ENCODE measurements at regions not wholly inside any gene's neighbourhood (a gene's known extent, or its start where the extent isn't known, plus 50 kb on each side); places are given as distances from the start of the nearest gene placed in this dataset.
"Not testable (repeated sequence)": the region's sequence is repeated elsewhere in the genome, so short reads cannot be mapped to it uniquely, and the experiment has no call there.

- DNase-seq = no peak
Measured at GRCh38 chr4:146124023-146124680, 51.4 kb upstream of the LSM6 start.

GRCh38 chr4:146123231-146123630 is 52.3 kb upstream of the LSM6 start:
- no peak for DNase-seq

GRCh38 chr4:146122398-146122797 is 53.1 kb upstream of the LSM6 start:
- no peak for DNase-seq

GRCh38 chr4:146121757-146122156 is 53.8 kb upstream of the LSM6 start:
- no peak for DNase-seq

GRCh38 chr4:146119845-146120404 is 55.6 kb upstream of the LSM6 start:
- DNase-seq = no peak

- DNase-seq = no peak
Measured at GRCh38 chr4:146114066-146114465, 61.5 kb upstream of the LSM6 start.

GRCh38 chr4:146113171-146113570 is 62.3 kb upstream of the LSM6 start:
- no peak for DNase-seq

- DNase-seq = no peak
Measured at GRCh38 chr4:146112389-146112788, 63.1 kb upstream of the LSM6 start.

- DNase-seq = no peak
Measured at GRCh38 chr4:146110871-146111485, 64.5 kb upstream of the LSM6 start.

GRCh38 chr4:146108756-146109155 is 66.8 kb upstream of the LSM6 start:
- no peak for DNase-seq

- no peak for DNase-seq
Measured at GRCh38 chr4:146107587-146108240, 67.8 kb upstream of the LSM6 start.

- DNase-seq = peak in 1 of 2 donors; percentile 14
Measured at GRCh38 chr4:146105464-146105863, 70.1 kb upstream of the LSM6 start.

- DNase-seq = no peak
Measured at GRCh38 chr4:146104541-146104940, 71.0 kb upstream of the LSM6 start.

- not testable (repeated sequence) for DNase-seq
Measured at GRCh38 chr4:146104052-146104451, 71.5 kb upstream of the LSM6 start.

GRCh38 chr4:146099585-146099984 is 75.9 kb upstream of the LSM6 start:
- no peak for DNase-seq

GRCh38 chr4:146098978-146099377 is 76.5 kb upstream of the LSM6 start:
- DNase-seq = no peak

GRCh38 chr4:146098397-146098796 is 77.1 kb upstream of the LSM6 start:
- DNase-seq = no peak

GRCh38 chr4:146096371-146096770 is 79.1 kb upstream of the LSM6 start:
- DNase-seq = no peak

- DNase-seq = no peak
Measured at GRCh38 chr4:146095860-146096259, 79.7 kb upstream of the LSM6 start.

- no peak for DNase-seq
Measured at GRCh38 chr4:146095091-146095690, 80.3 kb upstream of the LSM6 start.

GRCh38 chr4:146088690-146089089 is 86.8 kb upstream of the LSM6 start:
- DNase-seq = no peak

GRCh38 chr4:146087856-146088255 is 87.7 kb upstream of the LSM6 start:
- DNase-seq = no peak

GRCh38 chr4:146076081-146076480 is 99.4 kb upstream of the LSM6 start:
- DNase-seq = no peak

GRCh38 chr4:146073517-146073916 is 102.0 kb upstream of the LSM6 start:
- no peak for DNase-seq

All from CD4-positive, alpha-beta T cell treated with Interleukin-4 for 1 hour (primary cell).